ENCODE measurements at regions not wholly inside any gene's neighbourhood (a gene's known extent, or its start where the extent isn't known, plus 50 kb on each side); places are given as distances from the start of the nearest gene placed in this dataset.

GRCh38 chr6:144555066-144555465 is 269.9 kb downstream of the UTRN start:
- Histone ChIP-seq H3K4me1 (ENCODE audit: control insufficient read depth, low read length) (no peaks in the 10 kb centered on the region), H3K79me2 (ENCODE audit: control insufficient read depth, low read length) (no peaks in the 10 kb centered on the region), H3K4me3 (ENCODE audit: low read length) (no peak overlapping the region), H3K27ac (ENCODE audit: low read depth, low read length) (no peak overlapping the region), H3K9me3 (ENCODE audit: control insufficient read depth, insufficient read depth, low read length) (no peaks in the 10 kb centered on the region), H4K20me1 (ENCODE audit: control insufficient read depth, insufficient read depth, low read depth, low read length) (no peaks in the 10 kb centered on the region), H3K27me3 (ENCODE audit: control insufficient read depth, low read length) (no peaks in the 10 kb centered on the region), H3K36me3 (ENCODE audit: control insufficient read depth, low read length) (no peaks in the 10 kb centered on the region), H3K4me2 (ENCODE audit: low read length) (no peak overlapping the region), H3F3A (ENCODE audit: control insufficient read depth, insufficient read depth) (no peaks in the 10 kb centered on the region), H3K9me2 (replicated peaks; ENCODE audit: control insufficient read depth, low read length) (no peaks in the 10 kb centered on the region)
- no peak for TF ChIP-seq EZH2phosphoT487 (IDR thresholded peaks at IDR 0.05; ENCODE audit: borderline replicate concordance, low read length)
- TF ChIP-seq, protein P1, sequence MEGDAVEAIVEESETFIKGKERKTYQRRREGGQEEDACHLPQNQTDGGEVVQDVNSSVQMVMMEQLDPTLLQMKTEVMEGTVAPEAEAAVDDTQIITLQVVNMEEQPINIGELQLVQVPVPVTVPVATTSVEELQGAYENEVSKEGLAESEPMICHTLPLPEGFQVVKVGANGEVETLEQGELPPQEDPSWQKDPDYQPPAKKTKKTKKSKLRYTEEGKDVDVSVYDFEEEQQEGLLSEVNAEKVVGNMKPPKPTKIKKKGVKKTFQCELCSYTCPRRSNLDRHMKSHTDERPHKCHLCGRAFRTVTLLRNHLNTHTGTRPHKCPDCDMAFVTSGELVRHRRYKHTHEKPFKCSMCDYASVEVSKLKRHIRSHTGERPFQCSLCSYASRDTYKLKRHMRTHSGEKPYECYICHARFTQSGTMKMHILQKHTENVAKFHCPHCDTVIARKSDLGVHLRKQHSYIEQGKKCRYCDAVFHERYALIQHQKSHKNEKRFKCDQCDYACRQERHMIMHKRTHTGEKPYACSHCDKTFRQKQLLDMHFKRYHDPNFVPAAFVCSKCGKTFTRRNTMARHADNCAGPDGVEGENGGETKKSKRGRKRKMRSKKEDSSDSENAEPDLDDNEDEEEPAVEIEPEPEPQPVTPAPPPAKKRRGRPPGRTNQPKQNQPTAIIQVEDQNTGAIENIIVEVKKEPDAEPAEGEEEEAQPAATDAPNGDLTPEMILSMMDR (IDR thresholded peaks at IDR 0.05; ENCODE audit: low read depth, low read length, poor library complexity, severe bottlenecking) = no peak

DNA sequence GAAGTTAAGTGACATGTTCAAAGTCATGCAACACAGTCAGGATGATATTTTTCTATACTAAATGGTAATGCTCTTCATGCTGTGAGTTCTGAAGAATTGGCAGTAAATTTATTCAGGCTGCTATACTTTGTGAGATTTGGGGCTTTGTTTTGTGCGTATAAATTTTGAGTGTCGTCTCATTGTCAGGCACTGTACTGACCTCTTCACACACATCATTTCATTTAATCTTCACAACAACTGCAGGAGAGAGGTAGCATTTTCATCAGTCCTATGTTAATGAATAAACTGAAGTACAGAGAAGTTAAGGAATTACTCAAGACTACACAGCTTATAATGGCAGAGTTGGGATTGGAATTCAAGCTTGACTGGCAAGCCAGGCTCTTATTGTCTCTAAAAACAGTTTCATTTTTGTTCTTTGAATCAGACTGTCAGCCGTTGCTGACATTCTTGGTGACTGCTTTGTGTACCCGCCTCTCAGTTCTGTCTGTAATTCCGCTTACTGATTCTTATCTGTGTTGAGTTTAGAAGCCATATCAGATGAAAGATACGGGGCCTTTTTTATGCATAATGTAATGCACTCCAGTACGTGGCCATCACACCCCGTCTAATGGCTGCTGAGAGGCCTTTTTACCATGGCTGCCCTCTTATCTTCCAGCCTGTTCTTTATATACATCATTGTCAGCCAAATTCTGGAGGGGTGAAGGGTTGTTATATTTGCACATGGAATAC is 274.9 kb downstream of the UTRN start:
- Histone ChIP-seq H3K9me2 (replicated peaks; ENCODE audit: control insufficient read depth, low read length) (no peaks in the 10 kb centered on the region), H3K36me3 (ENCODE audit: control insufficient read depth, low read length) (no peaks in the 10 kb centered on the region), H3K4me2 (ENCODE audit: low read length) (no peak overlapping the region), H3K27me3 (ENCODE audit: control insufficient read depth, low read length) (no peaks in the 10 kb centered on the region), H3F3A (ENCODE audit: control insufficient read depth, insufficient read depth) (no peaks in the 10 kb centered on the region), H3K4me3 (ENCODE audit: low read length) (no peak overlapping the region), H3K4me1 (ENCODE audit: control insufficient read depth, low read length) (no peaks in the 10 kb centered on the region), H3K79me2 (ENCODE audit: control insufficient read depth, low read length) (no peaks in the 10 kb centered on the region), H3K27ac (ENCODE audit: low read depth, low read length) (no peak overlapping the region), H3K9me3 (ENCODE audit: control insufficient read depth, insufficient read depth, low read length) (no peaks in the 10 kb centered on the region), H4K20me1 (ENCODE audit: control insufficient read depth, insufficient read depth, low read depth, low read length) (no peaks in the 10 kb centered on the region)
- TF ChIP-seq, protein P1 (IDR thresholded peaks at IDR 0.05; ENCODE audit: low read depth, low read length, poor library complexity, severe bottlenecking) = no peak
- no peak for TF ChIP-seq EZH2phosphoT487 (IDR thresholded peaks at IDR 0.05; ENCODE audit: borderline replicate concordance, low read length)

GRCh38 chr6:144561455-144562043 is 276.4 kb downstream of the UTRN start:
- Histone ChIP-seq H3K4me3 (ENCODE audit: low read length) (no peak overlapping the region), H3K79me2 (ENCODE audit: control insufficient read depth, low read length) (no peaks in the 10 kb centered on the region), H3K27me3 (ENCODE audit: control insufficient read depth, low read length) (no peaks in the 10 kb centered on the region), H3K9me3 (ENCODE audit: control insufficient read depth, insufficient read depth, low read length) (no peaks in the 10 kb centered on the region), H3K9me2 (replicated peaks; ENCODE audit: control insufficient read depth, low read length) (no peaks in the 10 kb centered on the region), H3K4me2 (ENCODE audit: low read length) (no peak overlapping the region), H3K4me1 (ENCODE audit: control insufficient read depth, low read length) (no peaks in the 10 kb centered on the region), H3F3A (ENCODE audit: control insufficient read depth, insufficient read depth) (no peaks in the 10 kb centered on the region), H3K36me3 (ENCODE audit: control insufficient read depth, low read length) (no peaks in the 10 kb centered on the region), H4K20me1 (ENCODE audit: control insufficient read depth, insufficient read depth, low read depth, low read length) (no peaks in the 10 kb centered on the region), H3K27ac (ENCODE audit: low read depth, low read length) (no peak overlapping the region)
- TF ChIP-seq, protein P1 (IDR thresholded peaks at IDR 0.05; ENCODE audit: low read depth, low read length, poor library complexity, severe bottlenecking) = no peak
- no peak for TF ChIP-seq EZH2phosphoT487 (IDR thresholded peaks at IDR 0.05; ENCODE audit: borderline replicate concordance, low read length)
